ENCODE measurements at regions not wholly inside any gene's neighbourhood (a gene's known extent, or its start where the extent isn't known, plus 50 kb on each side); places are given as distances from the start of the nearest gene placed in this dataset.

- TF ChIP-seq CTCF (conservative IDR thresholded peaks at IDR 0.05; ENCODE audit: control insufficient read depth, insufficient read depth, low read depth, low read length), result no peak
- no peak for DNase-seq (ENCODE audit: low read depth)
- H3K4me3 ChIP-seq (ENCODE audit: control insufficient read depth, low read depth, low read length), result no peak overlapping the region
These were observed 143.2 kb upstream of the EPHA7 start for GRCh38 chr6:93562582-93562981.

- TF ChIP-seq CTCF (conservative IDR thresholded peaks at IDR 0.05; ENCODE audit: control insufficient read depth, insufficient read depth, low read depth, low read length), result no peak
- no peak for DNase-seq (ENCODE audit: low read depth)
- no peak overlapping the region for H3K4me3 ChIP-seq (ENCODE audit: control insufficient read depth, low read depth, low read length)
These were observed 135.9 kb upstream of the EPHA7 start for GRCh38 chr6:93555292-93555691.

GRCh38 chr6:93554018-93554417, 134.7 kb upstream of the EPHA7 start:
- no peak for DNase-seq (ENCODE audit: low read depth)
- TF ChIP-seq CTCF (conservative IDR thresholded peaks at IDR 0.05; ENCODE audit: control insufficient read depth, insufficient read depth, low read depth, low read length), result no peak

GRCh38 chr6:93550551-93551276, 131.4 kb upstream of the EPHA7 start:
- TF ChIP-seq CTCF (conservative IDR thresholded peaks at IDR 0.05; ENCODE audit: control insufficient read depth, insufficient read depth, low read depth, low read length), result no peak
- H3K4me3 ChIP-seq (ENCODE audit: control insufficient read depth, low read depth, low read length), result no peak overlapping the region

More at GRCh38 chr6:93554018-93554417, 134.7 kb upstream of the EPHA7 start:
- no peak overlapping the region for H3K4me3 ChIP-seq (ENCODE audit: control insufficient read depth, low read depth, low read length)

GRCh38 chr6:93549868-93550267, 130.5 kb upstream of the EPHA7 start:
- no peak overlapping the region for H3K4me3 ChIP-seq (ENCODE audit: control insufficient read depth, low read depth, low read length)
- no peak for DNase-seq (ENCODE audit: low read depth)
- TF ChIP-seq CTCF (conservative IDR thresholded peaks at IDR 0.05; ENCODE audit: control insufficient read depth, insufficient read depth, low read depth, low read length), result no peak

More at GRCh38 chr6:93550551-93551276, 131.4 kb upstream of the EPHA7 start:
- DNase-seq (ENCODE audit: low read depth), result no peak

- no peak overlapping the region for H3K4me3 ChIP-seq (ENCODE audit: control insufficient read depth, low read depth, low read length)
- no peak for DNase-seq (ENCODE audit: low read depth)
- no peak for TF ChIP-seq CTCF (conservative IDR thresholded peaks at IDR 0.05; ENCODE audit: control insufficient read depth, insufficient read depth, low read depth, low read length)
These were observed 105.5 kb upstream of the EPHA7 start for GRCh38 chr6:93524671-93525451.

Measured in fibroblast of mammary gland (primary cell).